ENCODE measurements at regions not wholly inside any gene's neighbourhood (a gene's known extent, or its start where the extent isn't known, plus 50 kb on each side); places are given as distances from the start of the nearest gene placed in this dataset.

GRCh38 chrX:40237731-40238178 lies 140.0 kb upstream of the BCOR start:
- TF ChIP-seq CTCF (IDR thresholded peaks at IDR 0.05) = no peak
- TF ChIP-seq POLR2A (IDR thresholded peaks at IDR 0.05) = no peak
